GM23248 (cell line): ENCODE measurements at regions not wholly inside any gene's neighbourhood (a gene's known extent, or its start where the extent isn't known, plus 50 kb on each side); places are given as distances from the start of the nearest gene placed in this dataset.

Experiments used
- EZH2 ChIP-seq: fragments of 200-600 bp; sonication (generic); IDR thresholded peaks from 2 replicates; pipeline ENCODE4 v1.6.1; 2018; ENCODE audit warnings: antibody characterized with exemption, mild to moderate bottlenecking; ENCODE audit not compliant: insufficient read depth, poor library complexity, severe bottlenecking
- EZH2phosphoT487 ChIP-seq: fragments of 200-600 bp; sonication (generic); IDR thresholded peaks from 2 replicates; pipeline ENCODE4 v1.6.1; 2018; ENCODE audit warnings: antibody characterized with exemption, moderate library complexity, mild to moderate bottlenecking, low read depth; ENCODE audit not compliant: insufficient read depth

GRCh38 chr4:119726505-119726904 lies 97.9 kb upstream of the PDE5A start:
- TF ChIP-seq EZH2phosphoT487 (no peak), EZH2 (no peak)
